ENCODE measurements at regions not wholly inside any gene's neighbourhood (a gene's known extent, or its start where the extent isn't known, plus 50 kb on each side); places are given as distances from the start of the nearest gene placed in this dataset.

- Histone ChIP-seq H3K4me3 (ENCODE audit: low read length in 2 of 2) (no peak overlapping the region), H3K27me3 (ENCODE audit: control insufficient read depth in 1 of 2, insufficient read depth in 2 of 2, low read length in 2 of 2) (no peaks in the 10 kb centered on the region), H3K4me1 (ENCODE audit: control insufficient read depth, insufficient read depth, low read length) (no peaks in the 10 kb centered on the region), H3K9me3 (ENCODE audit: control insufficient read depth in 2 of 2, low read length in 2 of 2) (peaks cover 0 to 3% of the 10 kb centered on the region in 2 donors), H3K9ac (ENCODE audit: low read length in 2 of 2) (no peak overlapping the region), H3K27ac (ENCODE audit: low read length) (no peak overlapping the region), H3K36me3 (ENCODE audit: control insufficient read depth in 2 of 2, insufficient read depth in 2 of 2, low read length in 2 of 2) (no peaks in the 10 kb centered on the region)
Measured at GRCh38 chr14:82414853-82415539, 881.3 kb upstream of the SEL1L start.

- H3K4me1 ChIP-seq (ENCODE audit: control insufficient read depth, insufficient read depth, low read length), result no peaks in the 10 kb centered on the region
Measured at GRCh38 chr14:82419933-82420332, 886.3 kb upstream of the SEL1L start.

GRCh38 chr14:82420871-82421270 lies 887.2 kb upstream of the SEL1L start:
- no peak overlapping the region for H3K9ac ChIP-seq (ENCODE audit: low read length in 2 of 2)
- no peak overlapping the region for H3K4me3 ChIP-seq (ENCODE audit: low read length in 2 of 2)
- no peak overlapping the region for H3K27ac ChIP-seq (ENCODE audit: low read length)
- peaks cover 0 to 3% of the 10 kb centered on the region in 2 donors for H3K9me3 ChIP-seq (ENCODE audit: control insufficient read depth in 2 of 2, low read length in 2 of 2)
- H3K36me3 ChIP-seq (ENCODE audit: control insufficient read depth in 2 of 2, insufficient read depth in 2 of 2, low read length in 2 of 2), result no peaks in the 10 kb centered on the region
- no peaks in the 10 kb centered on the region for H3K4me1 ChIP-seq (ENCODE audit: control insufficient read depth, insufficient read depth, low read length)
- no peaks in the 10 kb centered on the region for H3K27me3 ChIP-seq (ENCODE audit: control insufficient read depth in 1 of 2, insufficient read depth in 2 of 2, low read length in 2 of 2)

More at GRCh38 chr14:82419933-82420332, 886.3 kb upstream of the SEL1L start:
- H3K36me3 ChIP-seq (ENCODE audit: control insufficient read depth in 2 of 2, insufficient read depth in 2 of 2, low read length in 2 of 2), result no peaks in the 10 kb centered on the region
- H3K4me3 ChIP-seq (ENCODE audit: low read length in 2 of 2), result no peak overlapping the region
- H3K27ac ChIP-seq (ENCODE audit: low read length), result no peak overlapping the region
- peaks cover 0 to 3% of the 10 kb centered on the region in 2 donors for H3K9me3 ChIP-seq (ENCODE audit: control insufficient read depth in 2 of 2, low read length in 2 of 2)
- no peaks in the 10 kb centered on the region for H3K27me3 ChIP-seq (ENCODE audit: control insufficient read depth in 1 of 2, insufficient read depth in 2 of 2, low read length in 2 of 2)
- H3K9ac ChIP-seq (ENCODE audit: low read length in 2 of 2), result no peak overlapping the region

- no peaks in the 10 kb centered on the region for H3K27me3 ChIP-seq (ENCODE audit: control insufficient read depth in 1 of 2, insufficient read depth in 2 of 2, low read length in 2 of 2)
- H3K9me3 ChIP-seq (ENCODE audit: control insufficient read depth in 2 of 2, low read length in 2 of 2), result peaks cover 0 to 3% of the 10 kb centered on the region in 2 donors
- no peak overlapping the region for H3K9ac ChIP-seq (ENCODE audit: low read length in 2 of 2)
- no peak overlapping the region for H3K4me3 ChIP-seq (ENCODE audit: low read length in 2 of 2)
- H3K36me3 ChIP-seq (ENCODE audit: control insufficient read depth in 2 of 2, insufficient read depth in 2 of 2, low read length in 2 of 2), result no peaks in the 10 kb centered on the region
- no peaks in the 10 kb centered on the region for H3K4me1 ChIP-seq (ENCODE audit: control insufficient read depth, insufficient read depth, low read length)
- H3K27ac ChIP-seq (ENCODE audit: low read length), result no peak overlapping the region
Measured at GRCh38 chr14:82421286-82421685, 887.6 kb upstream of the SEL1L start.

GRCh38 chr14:82422230-82422629 lies 888.6 kb upstream of the SEL1L start:
- Histone ChIP-seq H3K4me3 (ENCODE audit: low read length in 2 of 2) (no peak overlapping the region), H3K27ac (ENCODE audit: low read length) (no peak overlapping the region), H3K9me3 (ENCODE audit: control insufficient read depth in 2 of 2, low read length in 2 of 2) (peaks cover 0 to 3% of the 10 kb centered on the region in 2 donors), H3K36me3 (ENCODE audit: control insufficient read depth in 2 of 2, insufficient read depth in 2 of 2, low read length in 2 of 2) (no peaks in the 10 kb centered on the region), H3K27me3 (ENCODE audit: control insufficient read depth in 1 of 2, insufficient read depth in 2 of 2, low read length in 2 of 2) (no peaks in the 10 kb centered on the region), H3K9ac (ENCODE audit: low read length in 2 of 2) (no peak overlapping the region), H3K4me1 (ENCODE audit: control insufficient read depth, insufficient read depth, low read length) (no peaks in the 10 kb centered on the region)

GRCh38 chr14:82425261-82425660 lies 891.6 kb upstream of the SEL1L start:
- H3K36me3 ChIP-seq (ENCODE audit: control insufficient read depth in 2 of 2, insufficient read depth in 2 of 2, low read length in 2 of 2), result no peaks in the 10 kb centered on the region
- no peak overlapping the region for H3K9ac ChIP-seq (ENCODE audit: low read length in 2 of 2)
- H3K4me3 ChIP-seq (ENCODE audit: low read length in 2 of 2), result no peak overlapping the region
- H3K27ac ChIP-seq (ENCODE audit: low read length), result no peak overlapping the region
- no peaks in the 10 kb centered on the region for H3K9me3 ChIP-seq (ENCODE audit: control insufficient read depth in 2 of 2, low read length in 2 of 2)
- H3K4me1 ChIP-seq (ENCODE audit: control insufficient read depth, insufficient read depth, low read length), result no peaks in the 10 kb centered on the region
- H3K27me3 ChIP-seq (ENCODE audit: control insufficient read depth in 1 of 2, insufficient read depth in 2 of 2, low read length in 2 of 2), result no peaks in the 10 kb centered on the region

- Histone ChIP-seq H3K9me3 (ENCODE audit: control insufficient read depth in 2 of 2, low read length in 2 of 2) (no peaks in the 10 kb centered on the region), H3K36me3 (ENCODE audit: control insufficient read depth in 2 of 2, insufficient read depth in 2 of 2, low read length in 2 of 2) (no peaks in the 10 kb centered on the region), H3K4me1 (ENCODE audit: control insufficient read depth, insufficient read depth, low read length) (no peaks in the 10 kb centered on the region), H3K4me3 (ENCODE audit: low read length in 2 of 2) (no peak overlapping the region), H3K27me3 (ENCODE audit: control insufficient read depth in 1 of 2, insufficient read depth in 2 of 2, low read length in 2 of 2) (no peaks in the 10 kb centered on the region), H3K27ac (ENCODE audit: low read length) (no peak overlapping the region), H3K9ac (ENCODE audit: low read length in 2 of 2) (no peak overlapping the region)
Measured at GRCh38 chr14:82431031-82431430, 897.4 kb upstream of the SEL1L start.

- no peaks in the 10 kb centered on the region for H3K36me3 ChIP-seq (ENCODE audit: control insufficient read depth in 2 of 2, insufficient read depth in 2 of 2, low read length in 2 of 2)
- no peaks in the 10 kb centered on the region for H3K4me1 ChIP-seq (ENCODE audit: control insufficient read depth, insufficient read depth, low read length)
- no peak overlapping the region for H3K4me3 ChIP-seq (ENCODE audit: low read length in 2 of 2)
- H3K9ac ChIP-seq (ENCODE audit: low read length in 2 of 2), result no peak overlapping the region
- no peaks in the 10 kb centered on the region for H3K27me3 ChIP-seq (ENCODE audit: control insufficient read depth in 1 of 2, insufficient read depth in 2 of 2, low read length in 2 of 2)
- no peak overlapping the region for H3K27ac ChIP-seq (ENCODE audit: low read length)
- no peaks in the 10 kb centered on the region for H3K9me3 ChIP-seq (ENCODE audit: control insufficient read depth in 2 of 2, low read length in 2 of 2)
Measured at GRCh38 chr14:82432301-82433105, 898.9 kb upstream of the SEL1L start.

- no peaks in the 10 kb centered on the region for H3K27me3 ChIP-seq (ENCODE audit: control insufficient read depth in 1 of 2, insufficient read depth in 2 of 2, low read length in 2 of 2)
- H3K27ac ChIP-seq (ENCODE audit: low read length), result no peak overlapping the region
- no peaks in the 10 kb centered on the region for H3K4me1 ChIP-seq (ENCODE audit: control insufficient read depth, insufficient read depth, low read length)
Measured at GRCh38 chr14:82438436-82438835, 904.8 kb upstream of the SEL1L start.

GRCh38 chr14:82441270-82441669 lies 907.6 kb upstream of the SEL1L start:
- Histone ChIP-seq H3K36me3 (ENCODE audit: control insufficient read depth in 2 of 2, insufficient read depth in 2 of 2, low read length in 2 of 2) (no peaks in the 10 kb centered on the region), H3K4me1 (ENCODE audit: control insufficient read depth, insufficient read depth, low read length) (no peaks in the 10 kb centered on the region), H3K4me3 (ENCODE audit: low read length in 2 of 2) (no peak overlapping the region), H3K27ac (ENCODE audit: low read length) (no peak overlapping the region), H3K27me3 (ENCODE audit: control insufficient read depth in 1 of 2, insufficient read depth in 2 of 2, low read length in 2 of 2) (no peaks in the 10 kb centered on the region), H3K9ac (ENCODE audit: low read length in 2 of 2) (no peak overlapping the region), H3K9me3 (ENCODE audit: control insufficient read depth in 2 of 2, low read length in 2 of 2) (no peaks in the 10 kb centered on the region)

More at GRCh38 chr14:82438436-82438835, 904.8 kb upstream of the SEL1L start:
- Histone ChIP-seq H3K4me3 (ENCODE audit: low read length in 2 of 2) (no peak overlapping the region), H3K36me3 (ENCODE audit: control insufficient read depth in 2 of 2, insufficient read depth in 2 of 2, low read length in 2 of 2) (no peaks in the 10 kb centered on the region), H3K9ac (ENCODE audit: low read length in 2 of 2) (no peak overlapping the region), H3K9me3 (ENCODE audit: control insufficient read depth in 2 of 2, low read length in 2 of 2) (no peaks in the 10 kb centered on the region)
